ENCODE measurements at regions not wholly inside any gene's neighbourhood (a gene's known extent, or its start where the extent isn't known, plus 50 kb on each side); places are given as distances from the start of the nearest gene placed in this dataset.

DNA sequence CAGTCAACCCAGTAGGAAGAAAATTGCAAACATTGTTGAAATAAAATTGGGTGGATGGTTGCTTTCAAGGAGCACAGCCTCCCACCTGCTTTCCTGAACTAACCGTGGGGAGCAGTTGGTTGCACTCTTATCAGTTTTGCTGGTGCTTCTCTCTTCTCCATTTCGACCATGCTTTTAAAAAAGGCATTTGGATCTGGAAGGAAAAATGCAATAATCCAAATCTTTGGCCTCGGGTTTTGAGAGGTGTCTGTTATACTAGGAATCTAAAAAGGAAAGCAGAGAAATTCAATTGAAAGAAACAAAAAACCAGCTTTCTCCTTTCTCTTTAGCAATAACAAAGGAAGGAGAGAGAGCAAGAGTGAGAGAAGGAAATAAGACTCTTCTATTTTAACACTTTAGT, 113.6 kb upstream of the ARGLU1 start:
- no peak overlapping the region for H3K9ac ChIP-seq (ENCODE audit: extremely low read depth, insufficient read length, low read length)
- no peak overlapping the region for H2BK20ac ChIP-seq (ENCODE audit: low read depth, low read length, poor library complexity, severe bottlenecking)
- no peaks in the 10 kb centered on the region; the same call in 1 of the 2 replicates for H3K27me3 ChIP-seq (ENCODE audit: insufficient read depth, low read length)
- TF ChIP-seq, protein P1, sequence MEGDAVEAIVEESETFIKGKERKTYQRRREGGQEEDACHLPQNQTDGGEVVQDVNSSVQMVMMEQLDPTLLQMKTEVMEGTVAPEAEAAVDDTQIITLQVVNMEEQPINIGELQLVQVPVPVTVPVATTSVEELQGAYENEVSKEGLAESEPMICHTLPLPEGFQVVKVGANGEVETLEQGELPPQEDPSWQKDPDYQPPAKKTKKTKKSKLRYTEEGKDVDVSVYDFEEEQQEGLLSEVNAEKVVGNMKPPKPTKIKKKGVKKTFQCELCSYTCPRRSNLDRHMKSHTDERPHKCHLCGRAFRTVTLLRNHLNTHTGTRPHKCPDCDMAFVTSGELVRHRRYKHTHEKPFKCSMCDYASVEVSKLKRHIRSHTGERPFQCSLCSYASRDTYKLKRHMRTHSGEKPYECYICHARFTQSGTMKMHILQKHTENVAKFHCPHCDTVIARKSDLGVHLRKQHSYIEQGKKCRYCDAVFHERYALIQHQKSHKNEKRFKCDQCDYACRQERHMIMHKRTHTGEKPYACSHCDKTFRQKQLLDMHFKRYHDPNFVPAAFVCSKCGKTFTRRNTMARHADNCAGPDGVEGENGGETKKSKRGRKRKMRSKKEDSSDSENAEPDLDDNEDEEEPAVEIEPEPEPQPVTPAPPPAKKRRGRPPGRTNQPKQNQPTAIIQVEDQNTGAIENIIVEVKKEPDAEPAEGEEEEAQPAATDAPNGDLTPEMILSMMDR (conservative IDR thresholded peaks at IDR 0.05): no peak
- H4K8ac ChIP-seq (replicated peaks; ENCODE audit: insufficient read length, low read depth, low read length): no peak overlapping the region
- DNase-seq: no peak
- H3T11ph ChIP-seq (ENCODE audit: low read length): no peak overlapping the region
- no peak overlapping the region for H2AFZ ChIP-seq (ENCODE audit: low read length)
- H3K4me2 ChIP-seq (ENCODE audit: insufficient read depth, insufficient read length, low read length): peak overlapping the region; percentile 19
- no peak overlapping the region for H3K23ac ChIP-seq (ENCODE audit: insufficient read length, low read depth, low read length)
- H3K56ac ChIP-seq (ENCODE audit: insufficient read length, low read depth, low read length): no peak overlapping the region
- H4K91ac ChIP-seq (ENCODE audit: insufficient read length, low read depth, low read length): no peak overlapping the region
- no peaks in the 10 kb centered on the region; a peak in 2 of 7 replicates for H3K36me3 Mint-ChIP-seq (ENCODE audit: insufficient read depth in 1 of 3, low read depth in 3 of 3)
- H3K9me3 Mint-ChIP-seq: no peaks in the 10 kb centered on the region
- no peaks in the 10 kb centered on the region for H3K27me3 Mint-ChIP-seq (ENCODE audit: low read depth)
- no CpG with 5 or more reads among the region's 3 CpGs for WGBS (ENCODE audit: extremely low coverage, insufficient read length, low lambda C conversion rate)
- no peak overlapping the region for H2BK5ac ChIP-seq (ENCODE audit: insufficient read length, low read length)
- H3K79me2 ChIP-seq (ENCODE audit: insufficient read depth, low read length): no peaks in the 10 kb centered on the region
- H3K18ac ChIP-seq (ENCODE audit: insufficient read length, low read depth, low read length): no peak overlapping the region
- H3K4ac ChIP-seq (ENCODE audit: low read depth, low read length): no peak overlapping the region
- H3K14ac ChIP-seq (ENCODE audit: insufficient read depth, low read length): no peak overlapping the region
- H3K23me2 ChIP-seq (ENCODE audit: insufficient read length, low read depth, low read length, poor library complexity, severe bottlenecking): no peaks in the 10 kb centered on the region
- peak overlapping the region; percentile 16 to 93 (median 89) for H3K27ac Mint-ChIP-seq
- no peaks in the 10 kb centered on the region for H3K9me3 ChIP-seq (ENCODE audit: control insufficient read depth, low read depth, low read length)
- no peak overlapping the region for H2BK15ac ChIP-seq (ENCODE audit: low read depth, low read length)
- H3K4me1 Mint-ChIP-seq: peaks cover 52 to 63% of the 10 kb centered on the region in 2 experiments
- no peak overlapping the region for H2BK12ac ChIP-seq (ENCODE audit: insufficient read length, low read depth, low read length)
- no peak overlapping the region for H4K5ac ChIP-seq (ENCODE audit: insufficient read length, low read depth, low read length)
- no peaks in the 10 kb centered on the region for H3K79me1 ChIP-seq (ENCODE audit: insufficient read depth, low read depth, low read length, poor library complexity, severe bottlenecking)
- peak overlapping the region; percentile 68 for H3K27ac ChIP-seq (ENCODE audit: insufficient read length, low read depth, low read length)
- H2BK120ac ChIP-seq (ENCODE audit: low read depth, low read length, poor library complexity, severe bottlenecking): no peak overlapping the region
- H3K4me1 ChIP-seq (ENCODE audit: insufficient read depth, low read length): peaks cover 9% of the 10 kb centered on the region; the same call in 1 of the 2 replicates
- no peak overlapping the region for H2AK5ac ChIP-seq (ENCODE audit: insufficient read length, low read length)
- no peaks in the 10 kb centered on the region for H4K20me1 ChIP-seq (ENCODE audit: control insufficient read depth, insufficient read depth, insufficient read length)
- H3K4me3 Mint-ChIP-seq: peak overlapping the region; percentile 38 to 51; a peak in 4 of 5 replicates

Measured in H9 (cell line).